ENCODE measurements at regions not wholly inside any gene's neighbourhood (a gene's known extent, or its start where the extent isn't known, plus 50 kb on each side); places are given as distances from the start of the nearest gene placed in this dataset.

DNA sequence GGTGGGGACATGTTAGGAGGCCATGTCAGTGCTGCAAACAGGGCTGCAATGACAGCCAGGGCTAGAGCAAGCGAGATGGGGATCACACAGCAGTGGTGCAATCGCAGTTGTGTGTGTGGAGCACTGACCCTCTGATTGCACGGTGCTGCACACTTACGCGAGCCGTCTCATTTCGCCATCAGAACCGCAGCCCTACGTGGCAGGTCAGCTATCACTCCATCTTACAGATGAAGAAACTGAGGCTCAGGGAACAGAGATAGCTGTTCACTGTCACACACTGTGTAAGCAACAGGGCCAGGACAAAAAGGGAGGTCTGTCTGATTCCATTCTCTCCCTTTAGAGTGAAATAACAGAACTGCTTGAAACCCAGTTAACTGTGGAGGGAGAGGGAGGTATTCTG, 104.8 kb upstream of the SLC45A1 start:
- TF ChIP-seq CEBPB (IDR thresholded peaks at IDR 0.05; ENCODE audit: low read depth, low read length) (no peak), POLR2A (IDR thresholded peaks at IDR 0.05; ENCODE audit: low read depth, low read length) (no peak)
